OCI-LY7 (cell line): ENCODE measurements at regions not wholly inside any gene's neighbourhood (a gene's known extent, or its start where the extent isn't known, plus 50 kb on each side); places are given as distances from the start of the nearest gene placed in this dataset.

ENCODE experiments used
- BruUV-seq: library from RNA; stranded (reverse); fragments of 400-500 nt; replicated peaks from 2 replicates; lab custom pipeline; 2021; lab: Mats Ljungman, UMichigan
- CTCF ChIA-PET: fragments of 300-600 bp; sonication (Branson Sonifier 250); formaldehyde crosslinking; loops from one replicate; lab custom pipeline; 2022; ENCODE audit warnings: antibody characterized with exemption; ENCODE audit not compliant: unreplicated experiment; lab: Charles Lee
- POLR2A ChIA-PET: fragments of 300-600 bp; sonication (Branson Sonifier 250); formaldehyde crosslinking; loops from one replicate; lab custom pipeline; 2022; ENCODE audit warnings: antibody characterized with exemption; lab: Charles Lee
- DNase-seq: peaks from one replicate; pipeline ENCODE4 v3.0.0-alpha.2; 2015; ENCODE audit warnings: low spot score
- H2AFZ ChIP-seq: fragments of 200-600 bp; sonication (generic), shearing (Covaris generic); 2 replicates; pipeline ENCODE4 v1.6.1; 2014; ENCODE audit warnings: mild to moderate bottlenecking, antibody characterized with exemption, low read length, moderate library complexity
- H3K27ac ChIP-seq: fragments of 200-600 bp; sonication (generic); 2 replicates; pipeline ENCODE4 v1.5.1; 2014; ENCODE audit warnings: mixed run types, low read depth, mild to moderate bottlenecking, moderate library complexity, low read length, inconsistent platforms; ENCODE audit not compliant: poor library complexity, severe bottlenecking
- H3K36me3 ChIP-seq: fragments of 200-600 bp; sonication (generic); 2 replicates; pipeline ENCODE4 v1.6.1; 2014; ENCODE audit warnings: mild to moderate bottlenecking, antibody characterized with exemption, low read length, moderate library complexity, mixed read lengths; ENCODE audit not compliant: insufficient read depth
- H3K4me1 ChIP-seq: fragments of 200-600 bp; sonication (generic); 2 replicates; pipeline ENCODE4 v1.5.1; 2014; ENCODE audit warnings: mild to moderate bottlenecking, low read length; ENCODE audit not compliant: insufficient read depth, poor library complexity, severe bottlenecking
- H3K4me2 ChIP-seq: fragments of 200-600 bp; sonication (generic); 2 replicates; pipeline ENCODE4 v1.6.1; 2014; ENCODE audit warnings: mild to moderate bottlenecking, low read length
- H3K4me3 ChIP-seq: fragments of 200-600 bp; sonication (generic); 2 replicates; pipeline ENCODE4 v1.5.1; 2014; ENCODE audit warnings: mild to moderate bottlenecking, low read depth, low read length; ENCODE audit not compliant: poor library complexity, severe bottlenecking
- H3K79me2 ChIP-seq: fragments of 200-600 bp; sonication (generic); 2 replicates; pipeline ENCODE4 v1.6.1; 2016; ENCODE audit warnings: low read depth, mild to moderate bottlenecking, low read length, moderate library complexity, mixed read lengths; ENCODE audit not compliant: insufficient read depth
- H3K9me2 ChIP-seq: fragments of 200-600 bp; sonication (generic); 2 replicates; pipeline ENCODE4 v1.6.1; 2016; ENCODE audit warnings: mild to moderate bottlenecking, low read length, mixed read lengths; ENCODE audit not compliant: insufficient read depth
- H3K9me3 ChIP-seq: fragments of 200-600 bp; sonication (generic); 2 replicates; pipeline ENCODE4 v1.6.1; 2014; ENCODE audit warnings: mild to moderate bottlenecking, mixed run types, low read length, mixed read lengths
- H4K20me1 ChIP-seq: fragments of 200-600 bp; sonication (generic); 2 replicates; pipeline ENCODE4 v1.6.1; 2014; ENCODE audit warnings: mild to moderate bottlenecking, antibody characterized with exemption, low read length, moderate library complexity, mixed read lengths; ENCODE audit not compliant: insufficient read depth
- EZH2phosphoT487 ChIP-seq: fragments of 200-600 bp; sonication (generic); IDR thresholded peaks from 2 replicates; pipeline ENCODE4 v1.6.1; 2018; ENCODE audit warnings: low read depth, borderline replicate concordance, mild to moderate bottlenecking, mixed run types, antibody characterized with exemption, low read length, moderate library complexity, mixed read lengths
- intact Hi-C: fragments of 100-400 bp; cut with micrococcal nuclease; formaldehyde crosslinking; loops from one replicate; pipeline ENCODE4 v1.10.0; 2022; ENCODE audit not compliant: unreplicated experiment
- TF ChIP-seq, protein P1 (sequence below): fragments of 200-600 bp; sonication (generic); conservative IDR thresholded peaks from 2 replicates; pipeline ENCODE4 v1.5.1; 2014; ENCODE audit warnings: mild to moderate bottlenecking, antibody characterized with exemption, low read length, moderate library complexity, mixed read lengths

DNA sequence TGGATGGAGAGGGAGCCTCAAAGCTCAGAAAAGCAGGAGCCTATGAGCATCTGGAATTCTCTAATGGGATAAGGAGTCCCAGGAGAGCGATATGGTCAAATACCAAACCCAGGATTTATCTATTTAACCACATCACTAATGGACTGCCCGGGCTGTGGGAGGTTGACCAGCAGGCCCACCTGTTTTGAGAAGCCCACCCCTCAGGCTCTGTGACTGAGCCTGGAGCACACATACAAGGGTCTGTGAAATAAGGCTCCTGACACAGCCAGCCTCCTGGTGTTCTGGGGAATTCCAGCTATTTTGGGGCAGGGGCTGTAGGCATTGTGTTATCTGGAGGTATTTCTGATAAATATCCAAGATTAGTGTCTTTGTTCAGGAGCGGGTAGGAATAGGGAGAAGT is 132.0 kb upstream of the C1orf21 start:
- ChIA-PET POLR2A (no interaction called here), CTCF (no interaction called here)
- Histone ChIP-seq H3K27ac (no peak overlapping the region), H3K36me3 (no peaks in the 10 kb centered on the region), H3K4me1 (no peaks in the 10 kb centered on the region), H2AFZ (no peak overlapping the region), H3K4me2 (no peak overlapping the region), H3K9me2 (no peaks in the 10 kb centered on the region), H3K9me3 (no peaks in the 10 kb centered on the region), H4K20me1 (no peaks in the 10 kb centered on the region), H3K4me3 (no peak overlapping the region), H3K79me2 (no peaks in the 10 kb centered on the region)
- BruUV-seq: no TSS peak
- DNase-seq: no peak
- TF ChIP-seq, protein P1, sequence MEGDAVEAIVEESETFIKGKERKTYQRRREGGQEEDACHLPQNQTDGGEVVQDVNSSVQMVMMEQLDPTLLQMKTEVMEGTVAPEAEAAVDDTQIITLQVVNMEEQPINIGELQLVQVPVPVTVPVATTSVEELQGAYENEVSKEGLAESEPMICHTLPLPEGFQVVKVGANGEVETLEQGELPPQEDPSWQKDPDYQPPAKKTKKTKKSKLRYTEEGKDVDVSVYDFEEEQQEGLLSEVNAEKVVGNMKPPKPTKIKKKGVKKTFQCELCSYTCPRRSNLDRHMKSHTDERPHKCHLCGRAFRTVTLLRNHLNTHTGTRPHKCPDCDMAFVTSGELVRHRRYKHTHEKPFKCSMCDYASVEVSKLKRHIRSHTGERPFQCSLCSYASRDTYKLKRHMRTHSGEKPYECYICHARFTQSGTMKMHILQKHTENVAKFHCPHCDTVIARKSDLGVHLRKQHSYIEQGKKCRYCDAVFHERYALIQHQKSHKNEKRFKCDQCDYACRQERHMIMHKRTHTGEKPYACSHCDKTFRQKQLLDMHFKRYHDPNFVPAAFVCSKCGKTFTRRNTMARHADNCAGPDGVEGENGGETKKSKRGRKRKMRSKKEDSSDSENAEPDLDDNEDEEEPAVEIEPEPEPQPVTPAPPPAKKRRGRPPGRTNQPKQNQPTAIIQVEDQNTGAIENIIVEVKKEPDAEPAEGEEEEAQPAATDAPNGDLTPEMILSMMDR: no peak
- no peak for TF ChIP-seq EZH2phosphoT487
- intact Hi-C loops: no loop called here

DNA sequence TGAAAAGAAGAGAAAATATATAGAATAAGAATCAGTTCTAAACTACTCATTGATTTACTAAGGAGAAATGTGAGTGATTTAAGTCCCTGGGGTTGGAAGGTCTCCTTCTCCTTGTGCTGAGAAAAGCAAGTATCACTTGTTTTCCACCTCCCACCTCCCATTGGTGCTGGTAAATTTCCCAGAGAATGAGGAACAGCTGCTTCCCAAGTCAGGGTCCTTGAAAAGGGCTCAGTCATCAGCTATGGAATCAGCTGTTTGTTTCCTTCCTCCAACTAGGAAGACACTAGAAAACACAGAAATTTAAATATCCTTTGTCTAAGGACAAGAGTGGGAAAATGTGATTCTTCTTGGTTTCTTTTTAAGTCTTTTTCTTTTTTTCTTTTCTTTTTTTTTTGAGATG is 131.3 kb upstream of the C1orf21 start:
- ChIA-PET CTCF (no interaction called here), POLR2A (no interaction called here)
- no peak for DNase-seq

DNA sequence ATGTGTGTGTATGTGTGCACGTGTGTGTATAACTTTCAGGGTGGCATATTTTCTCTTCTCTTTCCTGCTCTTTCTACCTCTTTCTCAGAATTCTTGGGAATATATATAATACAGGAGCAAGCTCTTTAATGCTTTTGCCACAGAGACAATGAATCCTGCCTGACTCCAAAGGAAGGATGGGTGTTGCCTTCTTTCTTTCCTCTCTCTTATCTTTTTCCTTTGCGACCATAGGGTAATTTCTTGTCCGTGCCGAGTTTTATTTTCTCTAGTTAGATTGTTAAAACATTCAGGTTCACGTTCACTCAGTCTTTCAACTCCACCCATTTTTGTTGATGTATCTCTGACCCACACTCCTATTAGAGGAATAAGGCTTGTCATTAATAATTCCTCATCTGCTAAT is 129.0 kb upstream of the C1orf21 start:
- intact Hi-C loops: no loop called here
- POLR2A ChIA-PET: interaction anchor here (0.6 kb wide), 1 partner anchor 15 kb away, joined by 3 read pairs; no protein-coding TSS in a partner anchor
- Histone ChIP-seq H3K36me3 (no peaks in the 10 kb centered on the region), H3K9me2 (no peaks in the 10 kb centered on the region), H3K27ac (no peak overlapping the region), H3K4me1 (no peaks in the 10 kb centered on the region), H4K20me1 (no peaks in the 10 kb centered on the region), H3K4me3 (no peak overlapping the region), H3K79me2 (no peaks in the 10 kb centered on the region), H3K4me2 (no peak overlapping the region), H2AFZ (no peak overlapping the region), H3K9me3 (no peaks in the 10 kb centered on the region)
- TF ChIP-seq, protein P1: no peak
- TF ChIP-seq EZH2phosphoT487: no peak
- CTCF ChIA-PET: no interaction called here
- DNase-seq: no peak
- no TSS peak for BruUV-seq

More for the DNA sequence above, 131.3 kb upstream of the C1orf21 start:
- BruUV-seq: no TSS peak
- intact Hi-C loops: no loop called here
- Histone ChIP-seq H3K4me1 (no peaks in the 10 kb centered on the region), H2AFZ (no peak overlapping the region), H3K9me2 (no peaks in the 10 kb centered on the region), H3K27ac (no peak overlapping the region), H3K4me3 (no peak overlapping the region), H4K20me1 (no peaks in the 10 kb centered on the region), H3K9me3 (no peaks in the 10 kb centered on the region), H3K4me2 (no peak overlapping the region), H3K79me2 (no peaks in the 10 kb centered on the region), H3K36me3 (no peaks in the 10 kb centered on the region)
- TF ChIP-seq, protein P1: no peak
- TF ChIP-seq EZH2phosphoT487: no peak
